Vagina (tissue), 2 donors: ENCODE measurements at regions not wholly inside any gene's neighbourhood (a gene's known extent, or its start where the extent isn't known, plus 50 kb on each side); places are given as distances from the start of the nearest gene placed in this dataset.

Experiments used
- DNase-seq, 2 donors: peaks; one replicate each; pipeline ENCODE4 v3.0.0-alpha.2; 2017; ENCODE audit errors: extremely low spot score in 2 of 2
- H3K27ac ChIP-seq: fragments of 200-600 bp; sonication (generic); one replicate; pipeline ENCODE4 v1.5.1; 2019
- H3K27me3 ChIP-seq: fragments of 200-600 bp; sonication (generic); one replicate; pipeline ENCODE4 v1.5.1; 2019
- H3K36me3 ChIP-seq, 2 donors: fragments of 200-600 bp; sonication (generic); one replicate each; pipeline ENCODE4 v1.5.1; 2017 to 2019
- H3K4me1 ChIP-seq: fragments of 200-600 bp; sonication (generic); one replicate; pipeline ENCODE4 v1.5.1; 2019
- H3K4me3 ChIP-seq, 2 donors: fragments of 200-600 bp; sonication (generic); 1 replicate in 1 of 2; 2 replicates in 1 of 2; pipeline ENCODE4 v1.5.1; 2016 to 2019
- H3K9me3 ChIP-seq: fragments of 200-600 bp; sonication (generic); one replicate; pipeline ENCODE4 v1.5.1; 2019
- POLR2A ChIP-seq, 2 donors: fragments of 450-650 bp; IDR thresholded peaks; one replicate each; pipeline ENCODE4 v1.6.1; 2017; ENCODE audit warnings: antibody characterized with exemption in 2 of 2, mild to moderate bottlenecking in 2 of 2, moderate library complexity in 2 of 2
- POLR2AphosphoS5 ChIP-seq, 2 donors: sonication (generic); formaldehyde crosslinking; IDR thresholded peaks; one replicate each; pipeline ENCODE4 v1.9.0; 2017; ENCODE audit warnings: antibody characterized with exemption in 2 of 2, mild to moderate bottlenecking in 2 of 2, low read depth in 1 of 2; ENCODE audit not compliant: insufficient read depth in 1 of 2
- intact Hi-C: fragments of 100-400 bp; cut with DNase I; formaldehyde crosslinking; loops from one replicate; pipeline ENCODE4 v1.15.1; 2023
- TF ChIP-seq, protein P1 (sequence below), 3 experiments: fragments of 450-650 bp in 2 of 3; fragments of 200-600 bp in 1 of 3; sonication (generic) in 1 of 3; IDR thresholded peaks; one replicate each; pipeline ENCODE4 v1.5.1; 2017 to 2019; ENCODE audit warnings: antibody characterized with exemption in 3 of 3, mild to moderate bottlenecking in 2 of 3, moderate library complexity in 2 of 3

DNA sequence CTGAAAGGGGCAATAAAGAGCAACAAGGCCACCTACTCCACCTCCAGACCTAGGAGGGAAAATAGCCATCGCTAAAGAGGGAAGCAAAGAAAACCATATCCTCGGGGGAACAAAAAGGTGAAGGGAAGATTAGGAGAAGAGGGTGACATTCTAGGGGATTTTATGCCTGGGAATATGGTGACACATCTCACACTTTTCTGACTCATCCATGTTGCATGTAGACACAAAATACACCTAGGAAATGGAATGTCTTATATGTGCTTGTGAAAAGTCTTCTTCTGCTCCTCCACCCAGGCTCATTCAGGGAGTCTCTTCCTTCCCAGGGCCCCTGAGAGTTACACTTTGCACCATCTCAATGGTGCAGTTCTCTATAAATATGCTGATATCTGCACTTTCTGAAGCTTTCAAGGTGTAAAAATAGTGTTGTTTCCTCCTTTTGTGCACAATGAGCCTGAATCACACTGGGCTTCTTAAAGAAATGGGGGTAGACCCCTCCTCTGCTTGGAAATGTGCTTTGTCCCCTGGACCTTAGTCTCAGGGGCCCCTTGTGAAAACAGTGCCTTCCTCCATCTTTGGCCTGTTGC, 195.9 kb downstream of the CYYR1 start:
- no peak overlapping the region for H3K4me3 ChIP-seq
- no peak for DNase-seq
- no peaks in the 10 kb centered on the region for H3K4me1 ChIP-seq
- intact Hi-C loops, result no loop called here
- H3K9me3 ChIP-seq, result no peaks in the 10 kb centered on the region
- no peaks in the 10 kb centered on the region for H3K36me3 ChIP-seq
- no peaks in the 10 kb centered on the region for H3K27me3 ChIP-seq
- no peak overlapping the region for H3K27ac ChIP-seq
- TF ChIP-seq POLR2A (IDR thresholded peaks at IDR 0.05), result no peak
- TF ChIP-seq, protein P1, sequence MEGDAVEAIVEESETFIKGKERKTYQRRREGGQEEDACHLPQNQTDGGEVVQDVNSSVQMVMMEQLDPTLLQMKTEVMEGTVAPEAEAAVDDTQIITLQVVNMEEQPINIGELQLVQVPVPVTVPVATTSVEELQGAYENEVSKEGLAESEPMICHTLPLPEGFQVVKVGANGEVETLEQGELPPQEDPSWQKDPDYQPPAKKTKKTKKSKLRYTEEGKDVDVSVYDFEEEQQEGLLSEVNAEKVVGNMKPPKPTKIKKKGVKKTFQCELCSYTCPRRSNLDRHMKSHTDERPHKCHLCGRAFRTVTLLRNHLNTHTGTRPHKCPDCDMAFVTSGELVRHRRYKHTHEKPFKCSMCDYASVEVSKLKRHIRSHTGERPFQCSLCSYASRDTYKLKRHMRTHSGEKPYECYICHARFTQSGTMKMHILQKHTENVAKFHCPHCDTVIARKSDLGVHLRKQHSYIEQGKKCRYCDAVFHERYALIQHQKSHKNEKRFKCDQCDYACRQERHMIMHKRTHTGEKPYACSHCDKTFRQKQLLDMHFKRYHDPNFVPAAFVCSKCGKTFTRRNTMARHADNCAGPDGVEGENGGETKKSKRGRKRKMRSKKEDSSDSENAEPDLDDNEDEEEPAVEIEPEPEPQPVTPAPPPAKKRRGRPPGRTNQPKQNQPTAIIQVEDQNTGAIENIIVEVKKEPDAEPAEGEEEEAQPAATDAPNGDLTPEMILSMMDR (IDR thresholded peaks at IDR 0.05), result no peak
- TF ChIP-seq POLR2AphosphoS5 (IDR thresholded peaks at IDR 0.05; ENCODE audit: insufficient read depth in 1 of 2, low read depth in 1 of 2), result no peak

DNA sequence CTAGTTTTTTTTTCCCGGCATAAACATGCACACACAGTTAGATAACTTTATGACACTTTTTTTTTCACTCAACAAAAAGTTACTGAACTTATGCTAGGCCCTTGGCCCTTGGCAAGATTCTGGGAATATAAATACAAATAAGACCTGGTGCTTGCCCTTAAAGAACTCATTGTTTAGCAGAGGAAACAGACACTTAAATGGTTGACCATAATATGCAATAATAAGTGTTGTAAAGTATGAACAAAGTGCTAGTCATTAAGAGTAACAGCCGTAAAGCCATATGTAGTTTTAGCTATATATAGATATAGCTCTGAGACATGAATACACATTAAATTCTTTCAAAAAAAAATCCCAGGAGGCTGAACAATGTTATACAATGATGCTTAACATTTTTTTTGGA, 198.3 kb downstream of the CYYR1 start:
- Histone ChIP-seq H3K9me3 (no peaks in the 10 kb centered on the region), H3K36me3 (no peaks in the 10 kb centered on the region), H3K27ac (no peak overlapping the region), H3K4me1 (no peaks in the 10 kb centered on the region), H3K27me3 (no peaks in the 10 kb centered on the region), H3K4me3 (no peak overlapping the region)
- intact Hi-C loops, result no loop called here
- DNase-seq, result no peak
- TF ChIP-seq POLR2A (IDR thresholded peaks at IDR 0.05) (no peak), POLR2AphosphoS5 (IDR thresholded peaks at IDR 0.05; ENCODE audit: insufficient read depth in 1 of 2, low read depth in 1 of 2) (no peak)
- TF ChIP-seq, protein P1 (IDR thresholded peaks at IDR 0.05), result no peak

DNA sequence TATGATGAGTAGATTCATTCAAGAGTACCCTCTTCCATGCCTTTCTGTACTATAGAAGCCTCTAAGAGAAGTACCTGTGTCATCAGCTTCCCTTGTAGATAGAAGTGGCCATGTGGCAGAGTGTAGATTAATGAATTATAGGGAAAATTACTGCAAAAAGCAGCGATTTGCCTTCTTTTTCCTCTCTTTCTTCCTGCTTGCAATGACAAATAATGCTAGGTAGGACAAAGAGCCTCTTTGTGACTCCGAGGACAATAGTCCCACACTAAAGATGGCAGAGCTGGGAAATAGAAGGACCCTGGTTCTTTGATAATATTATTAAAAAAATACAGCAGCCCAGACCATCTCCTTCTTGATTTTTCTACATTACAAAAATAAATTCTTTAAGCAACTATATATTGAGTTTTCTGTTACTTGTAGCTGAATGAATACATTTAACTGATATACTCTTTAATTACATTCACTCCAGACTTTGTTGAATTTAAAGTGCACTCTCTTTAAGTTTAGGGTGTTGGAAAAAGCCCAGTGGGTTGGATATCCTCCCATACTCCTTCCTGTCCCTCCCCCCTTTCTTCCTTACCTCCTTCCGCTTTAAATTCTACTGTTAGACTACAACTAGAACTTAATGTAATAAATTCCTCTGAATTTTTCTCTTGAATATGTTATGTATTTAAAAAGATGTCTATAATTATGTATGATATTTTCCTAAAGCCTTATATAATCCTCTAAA, 198.2 kb upstream of the APP start:
- no peak overlapping the region for H3K27ac ChIP-seq
- TF ChIP-seq POLR2AphosphoS5 (IDR thresholded peaks at IDR 0.05; ENCODE audit: insufficient read depth in 1 of 2, low read depth in 1 of 2) (no peak), POLR2A (IDR thresholded peaks at IDR 0.05) (no peak)
- TF ChIP-seq, protein P1 (IDR thresholded peaks at IDR 0.05), result no peak
- H3K4me3 ChIP-seq, result no peak overlapping the region

DNA sequence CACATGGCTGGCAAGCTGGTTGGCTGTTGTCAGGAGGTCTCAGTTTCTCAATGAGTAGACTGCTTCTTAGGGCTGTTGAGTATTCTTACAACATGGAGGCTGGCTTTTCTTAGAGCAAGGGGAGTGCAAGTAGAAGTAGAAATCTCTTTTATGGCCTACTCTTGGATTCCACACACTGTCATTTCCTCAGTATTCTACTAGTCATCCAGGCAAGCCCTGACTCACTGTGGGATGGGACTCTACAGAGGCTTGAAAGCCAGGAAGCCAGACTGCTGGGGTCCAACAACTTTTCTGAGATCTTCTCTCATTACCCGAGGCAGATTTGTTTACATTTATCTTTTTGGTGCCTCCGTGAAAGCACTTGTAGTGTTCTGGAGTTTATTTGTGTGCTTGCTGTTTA, 196.2 kb upstream of the APP start:
- DNase-seq, result no peak
- Histone ChIP-seq H3K27ac (no peak overlapping the region), H3K36me3 (no peaks in the 10 kb centered on the region), H3K27me3 (no peaks in the 10 kb centered on the region), H3K4me1 (no peaks in the 10 kb centered on the region), H3K9me3 (no peaks in the 10 kb centered on the region), H3K4me3 (no peak overlapping the region)
- intact Hi-C loops, result no loop called here
- TF ChIP-seq, protein P1 (IDR thresholded peaks at IDR 0.05), result no peak
- TF ChIP-seq POLR2A (IDR thresholded peaks at IDR 0.05) (no peak), POLR2AphosphoS5 (IDR thresholded peaks at IDR 0.05; ENCODE audit: insufficient read depth in 1 of 2, low read depth in 1 of 2) (no peak)

More for the DNA sequence above, 198.2 kb upstream of the APP start:
- no peak for DNase-seq
- Histone ChIP-seq H3K27me3 (no peaks in the 10 kb centered on the region), H3K36me3 (no peaks in the 10 kb centered on the region), H3K9me3 (no peaks in the 10 kb centered on the region), H3K4me1 (no peaks in the 10 kb centered on the region)
- intact Hi-C loops, result no loop called here

DNA sequence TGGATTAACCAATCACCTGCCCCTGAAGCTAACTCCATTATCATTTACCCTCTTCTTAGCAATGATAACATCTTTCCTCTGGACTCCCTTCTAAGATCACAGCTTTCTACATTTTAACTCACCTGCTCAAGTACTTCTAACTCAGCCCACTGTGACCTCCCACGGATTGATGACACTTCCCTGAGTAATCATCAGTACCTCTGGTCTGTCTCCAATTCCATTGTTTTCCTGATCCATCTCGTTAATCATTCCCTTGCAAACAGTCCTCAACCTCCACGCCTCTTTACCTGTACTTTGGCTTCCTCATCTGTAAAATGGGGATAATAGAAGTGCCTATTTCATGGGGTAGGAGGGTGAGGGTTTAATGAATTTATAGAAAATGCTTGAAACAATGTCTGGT, 195.3 kb upstream of the APP start:
- intact Hi-C loops, result no loop called here
- Histone ChIP-seq H3K4me1 (no peaks in the 10 kb centered on the region), H3K27ac (no peak overlapping the region), H3K27me3 (no peaks in the 10 kb centered on the region), H3K4me3 (no peak overlapping the region), H3K9me3 (no peaks in the 10 kb centered on the region), H3K36me3 (no peaks in the 10 kb centered on the region)
- no peak for TF ChIP-seq POLR2AphosphoS5 (IDR thresholded peaks at IDR 0.05; ENCODE audit: insufficient read depth in 1 of 2, low read depth in 1 of 2)
- no peak for TF ChIP-seq POLR2A (IDR thresholded peaks at IDR 0.05)
- TF ChIP-seq, protein P1 (IDR thresholded peaks at IDR 0.05), result no peak
- no peak for DNase-seq
